ENCODE measurements at regions not wholly inside any gene's neighbourhood (a gene's known extent, or its start where the extent isn't known, plus 50 kb on each side); places are given as distances from the start of the nearest gene placed in this dataset.

DNA sequence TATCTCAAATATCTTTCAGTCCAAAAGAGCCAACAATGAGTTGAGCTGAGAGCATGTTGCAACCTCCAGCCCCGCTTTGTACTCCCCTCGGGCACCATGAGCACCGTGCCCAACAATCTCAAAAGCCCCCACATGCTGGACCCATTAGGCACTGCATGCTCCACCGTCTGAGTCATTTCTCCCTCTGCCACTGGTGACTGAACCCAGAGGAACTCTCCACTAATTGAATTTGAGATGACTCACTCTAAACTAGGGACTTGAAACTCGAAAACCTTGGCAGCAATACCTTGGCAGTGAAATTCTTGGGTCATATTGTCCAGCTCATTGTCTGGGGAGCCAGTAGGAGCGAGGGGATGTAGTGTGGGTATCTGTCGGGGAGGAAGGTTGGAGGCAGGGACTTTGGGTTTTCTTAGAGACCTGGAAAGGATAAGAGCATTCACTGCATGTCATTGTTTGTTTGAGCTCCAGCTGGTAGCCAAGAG, 49.9 kb upstream of the SLIT3 start:
- no peak for DNase-seq

Measured in hematopoietic multipotent progenitor cell treated with erythropoietin and hydrocortisone succinate and interleukin-3 and kit ligand, for 4 days (in vitro differentiated cells).